ENCODE measurements at regions not wholly inside any gene's neighbourhood (a gene's known extent, or its start where the extent isn't known, plus 50 kb on each side); places are given as distances from the start of the nearest gene placed in this dataset.

DNA sequence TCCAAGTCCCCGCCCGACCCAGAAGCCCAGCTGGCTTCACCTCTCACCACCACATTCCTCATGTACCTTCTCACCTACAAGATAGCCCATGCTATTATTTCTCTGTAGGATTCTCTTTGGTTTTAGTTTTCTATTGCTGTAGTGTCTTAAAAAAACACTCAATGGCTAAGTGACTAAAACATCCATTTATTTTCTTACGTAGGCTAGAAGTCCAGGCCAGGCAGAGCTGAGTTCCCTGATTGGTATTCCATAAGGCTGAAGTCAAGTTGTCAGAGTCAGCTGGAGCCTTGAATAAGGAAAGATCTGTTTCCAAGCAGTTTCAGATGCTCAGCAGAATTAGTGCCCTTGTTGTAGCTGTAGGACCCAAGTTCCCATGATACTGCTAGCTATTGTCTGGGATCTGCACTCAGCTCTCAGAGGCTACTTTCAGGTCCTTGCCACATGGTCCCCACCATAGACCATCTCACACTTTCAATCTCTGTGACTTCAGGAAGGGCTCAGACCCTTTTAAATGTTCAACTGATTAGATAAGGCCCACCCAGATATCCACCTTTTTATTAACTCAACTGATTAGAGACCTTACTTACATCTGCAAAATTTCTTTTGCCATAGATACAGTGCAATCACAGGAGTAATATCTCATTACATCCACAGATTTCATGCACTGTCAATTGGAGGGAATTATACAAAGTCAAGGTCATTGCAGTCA lies 371.0 kb downstream of the TGFB2 start:
- DNase-seq (ENCODE audit: extremely low spot score, unreplicated experiment) = no peak
- Mint-ChIP-seq H3K9me3 (ENCODE audit: unreplicated experiment) (peaks cover 18% of the 10 kb centered on the region), H3K4me1 (ENCODE audit: unreplicated experiment) (peaks cover 37% of the 10 kb centered on the region), H3K36me3 (ENCODE audit: unreplicated experiment) (no peaks in the 10 kb centered on the region), H3K27ac (ENCODE audit: unreplicated experiment) (no peak overlapping the region), H3K4me3 (ENCODE audit: unreplicated experiment) (no peak overlapping the region), H3K27me3 (ENCODE audit: unreplicated experiment) (no peaks in the 10 kb centered on the region)
- TF ChIP-seq, protein P1, sequence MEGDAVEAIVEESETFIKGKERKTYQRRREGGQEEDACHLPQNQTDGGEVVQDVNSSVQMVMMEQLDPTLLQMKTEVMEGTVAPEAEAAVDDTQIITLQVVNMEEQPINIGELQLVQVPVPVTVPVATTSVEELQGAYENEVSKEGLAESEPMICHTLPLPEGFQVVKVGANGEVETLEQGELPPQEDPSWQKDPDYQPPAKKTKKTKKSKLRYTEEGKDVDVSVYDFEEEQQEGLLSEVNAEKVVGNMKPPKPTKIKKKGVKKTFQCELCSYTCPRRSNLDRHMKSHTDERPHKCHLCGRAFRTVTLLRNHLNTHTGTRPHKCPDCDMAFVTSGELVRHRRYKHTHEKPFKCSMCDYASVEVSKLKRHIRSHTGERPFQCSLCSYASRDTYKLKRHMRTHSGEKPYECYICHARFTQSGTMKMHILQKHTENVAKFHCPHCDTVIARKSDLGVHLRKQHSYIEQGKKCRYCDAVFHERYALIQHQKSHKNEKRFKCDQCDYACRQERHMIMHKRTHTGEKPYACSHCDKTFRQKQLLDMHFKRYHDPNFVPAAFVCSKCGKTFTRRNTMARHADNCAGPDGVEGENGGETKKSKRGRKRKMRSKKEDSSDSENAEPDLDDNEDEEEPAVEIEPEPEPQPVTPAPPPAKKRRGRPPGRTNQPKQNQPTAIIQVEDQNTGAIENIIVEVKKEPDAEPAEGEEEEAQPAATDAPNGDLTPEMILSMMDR (IDR thresholded peaks at IDR 0.05) = no peak

DNA sequence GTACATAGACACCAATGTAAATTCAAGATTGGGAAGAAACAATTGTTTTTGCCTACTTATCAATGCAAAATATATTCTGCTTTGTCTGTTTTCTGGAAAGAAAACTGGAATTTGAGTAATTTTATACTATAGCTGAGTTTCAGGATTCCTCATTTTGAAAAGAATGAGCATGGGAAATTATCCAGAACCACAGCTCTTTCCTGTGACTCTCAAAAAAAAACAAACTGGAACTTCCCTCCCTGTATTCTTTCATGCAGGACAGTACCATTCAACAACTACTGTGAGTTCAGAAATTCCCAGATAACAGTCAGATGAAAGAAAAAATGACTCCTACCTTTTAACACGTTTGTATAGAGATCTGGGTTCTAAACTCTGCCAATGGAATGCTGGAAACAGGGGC lies 372.4 kb downstream of the TGFB2 start:
- Mint-ChIP-seq H3K9me3 (ENCODE audit: unreplicated experiment) (peaks cover 14% of the 10 kb centered on the region), H3K4me1 (ENCODE audit: unreplicated experiment) (peaks cover 31% of the 10 kb centered on the region), H3K36me3 (ENCODE audit: unreplicated experiment) (no peaks in the 10 kb centered on the region), H3K27ac (ENCODE audit: unreplicated experiment) (peak overlapping the region; percentile 61), H3K4me3 (ENCODE audit: unreplicated experiment) (no peak overlapping the region), H3K27me3 (ENCODE audit: unreplicated experiment) (no peaks in the 10 kb centered on the region)
- no peak for DNase-seq (ENCODE audit: extremely low spot score, unreplicated experiment)
- TF ChIP-seq, protein P1 (IDR thresholded peaks at IDR 0.05) = no peak

DNA sequence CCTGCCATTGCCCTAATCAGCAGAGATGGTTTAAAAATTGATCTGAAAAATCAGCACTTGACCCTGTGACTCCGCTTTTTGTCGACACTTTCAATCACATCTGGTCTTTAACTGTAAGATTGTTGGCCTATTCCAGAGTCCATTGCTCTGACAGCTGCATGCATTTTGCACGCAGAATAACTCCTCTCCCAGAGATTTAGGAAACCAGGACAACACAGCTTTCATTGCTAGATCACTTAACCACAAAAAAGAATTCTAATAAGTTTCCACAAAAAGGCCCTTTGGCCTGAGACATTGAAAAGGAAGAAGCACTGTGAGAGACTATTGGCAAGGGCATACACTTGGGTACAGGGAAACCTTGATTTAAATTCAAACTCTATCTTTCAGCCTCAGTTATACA lies 373.1 kb downstream of the TGFB2 start:
- Mint-ChIP-seq H3K4me3 (ENCODE audit: unreplicated experiment) (no peak overlapping the region), H3K36me3 (ENCODE audit: unreplicated experiment) (no peaks in the 10 kb centered on the region), H3K9me3 (ENCODE audit: unreplicated experiment) (peaks cover 14% of the 10 kb centered on the region), H3K27ac (ENCODE audit: unreplicated experiment) (peak overlapping the region; percentile 61), H3K27me3 (ENCODE audit: unreplicated experiment) (no peaks in the 10 kb centered on the region), H3K4me1 (ENCODE audit: unreplicated experiment) (peaks cover 31% of the 10 kb centered on the region)
- TF ChIP-seq, protein P1 (IDR thresholded peaks at IDR 0.05) = no peak
- no peak for DNase-seq (ENCODE audit: extremely low spot score, unreplicated experiment)

DNA sequence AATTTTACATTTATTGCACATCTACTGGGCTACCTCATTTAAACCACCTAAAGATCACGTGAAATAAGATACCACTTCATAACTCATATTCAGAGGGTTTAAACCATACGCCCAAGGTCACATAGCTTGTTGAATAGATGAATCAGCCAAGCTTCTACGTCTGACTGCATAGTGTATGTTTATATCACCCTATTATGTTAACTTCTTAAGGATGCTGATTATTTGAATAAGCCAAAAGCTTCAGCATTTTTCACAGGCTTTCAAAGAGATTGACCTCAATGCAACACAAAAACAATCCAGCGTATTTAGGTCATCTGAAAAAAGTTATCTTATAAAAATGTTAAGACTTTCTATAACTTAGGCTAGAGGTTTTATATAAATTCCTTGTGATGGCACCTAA lies 373.8 kb downstream of the TGFB2 start:
- no peak for DNase-seq (ENCODE audit: extremely low spot score, unreplicated experiment)
- H3K4me3 Mint-ChIP-seq (ENCODE audit: unreplicated experiment) = no peak overlapping the region
- TF ChIP-seq, protein P1 (IDR thresholded peaks at IDR 0.05) = no peak
- no peak overlapping the region for H3K27ac Mint-ChIP-seq (ENCODE audit: unreplicated experiment)
- peaks cover 14% of the 10 kb centered on the region for H3K9me3 Mint-ChIP-seq (ENCODE audit: unreplicated experiment)
- H3K36me3 Mint-ChIP-seq (ENCODE audit: unreplicated experiment) = no peaks in the 10 kb centered on the region
- no peaks in the 10 kb centered on the region for H3K27me3 Mint-ChIP-seq (ENCODE audit: unreplicated experiment)
- peaks cover 31% of the 10 kb centered on the region for H3K4me1 Mint-ChIP-seq (ENCODE audit: unreplicated experiment)

DNA sequence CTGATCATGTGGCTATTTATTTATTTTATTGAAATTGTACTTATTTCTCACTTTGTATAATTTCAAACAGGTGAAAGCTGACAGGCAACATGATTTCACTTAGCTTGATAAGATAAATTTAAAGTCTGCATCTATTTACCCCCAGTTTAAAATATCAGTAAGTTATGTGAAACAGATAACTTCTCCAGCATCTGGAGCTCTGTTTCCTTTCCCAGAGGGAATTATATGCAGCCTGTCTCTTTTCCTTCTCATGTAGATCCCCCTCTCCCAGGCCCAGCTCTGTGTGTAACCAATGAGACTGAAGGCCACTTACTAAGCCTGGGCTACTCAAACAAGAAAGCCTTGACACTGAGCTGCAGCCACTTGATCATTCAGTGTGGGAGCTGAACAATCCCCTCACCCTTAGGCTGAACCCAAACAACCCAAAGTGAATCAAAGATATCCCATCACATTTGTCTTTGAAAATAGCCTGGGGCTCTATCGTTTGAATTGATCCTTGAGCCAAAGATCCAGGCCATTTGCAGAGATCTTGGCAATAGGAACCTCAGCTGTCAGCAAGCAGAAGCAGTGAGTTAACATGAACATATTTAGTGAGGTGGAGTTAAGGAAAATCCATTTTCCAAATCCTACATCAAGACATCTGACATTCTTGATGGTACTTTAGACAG lies 383.9 kb downstream of the TGFB2 start:
- no peak for DNase-seq (ENCODE audit: extremely low spot score, unreplicated experiment)
- Mint-ChIP-seq H3K27ac (ENCODE audit: unreplicated experiment) (no peak overlapping the region), H3K9me3 (ENCODE audit: unreplicated experiment) (no peaks in the 10 kb centered on the region), H3K36me3 (ENCODE audit: unreplicated experiment) (no peaks in the 10 kb centered on the region), H3K27me3 (ENCODE audit: unreplicated experiment) (no peaks in the 10 kb centered on the region), H3K4me3 (ENCODE audit: unreplicated experiment) (no peak overlapping the region), H3K4me1 (ENCODE audit: unreplicated experiment) (no peaks in the 10 kb centered on the region)
- TF ChIP-seq, protein P1 (IDR thresholded peaks at IDR 0.05) = no peak

Measured in osteocyte (in vitro differentiated cells).